CD4-positive, alpha-beta memory T cell (primary cell): ENCODE measurements at regions not wholly inside any gene's neighbourhood (a gene's known extent, or its start where the extent isn't known, plus 50 kb on each side); places are given as distances from the start of the nearest gene placed in this dataset.

Experiments used
- CTCF ChIA-PET: fragments of 350-600 bp; sonication (Branson Sonifier 250); formaldehyde crosslinking; loops from one replicate; lab custom pipeline; 2021; ENCODE audit warnings: inconsistent platforms; ENCODE audit not compliant: partially characterized antibody; lab: Charles Lee
- POLR2A ChIA-PET: fragments of 350-600 bp; sonication (Branson Sonifier 250); formaldehyde crosslinking; loops from one replicate; lab custom pipeline; 2021; ENCODE audit not compliant: partially characterized antibody; lab: Charles Lee
- DNase-seq, 5 donors: peaks; one replicate each; pipeline versions ENCODE4 v3.0.0 to v3.0.0-alpha.2; 2020 to 2022; ENCODE audit warnings: mixed read lengths in 1 of 5
- H3K27ac ChIP-seq: one replicate; pipeline ENCODE4 v1.7.0; 2013; ENCODE audit warnings: low read depth, low read length
- H3K27me3 ChIP-seq: 2 replicates; pipeline ENCODE4 v1.7.0; 2013; ENCODE audit warnings: mild to moderate bottlenecking, low read length, moderate library complexity; ENCODE audit not compliant: insufficient read depth
- H3K36me3 ChIP-seq: 2 replicates; pipeline ENCODE4 v1.7.0; 2013; ENCODE audit warnings: mild to moderate bottlenecking, low read length, moderate library complexity; ENCODE audit not compliant: insufficient read depth
- H3K4me1 ChIP-seq: 2 replicates; pipeline ENCODE4 v1.7.0; 2013; ENCODE audit warnings: mild to moderate bottlenecking, low read length, moderate library complexity; ENCODE audit not compliant: insufficient read depth
- H3K4me3 ChIP-seq, 2 donors: one replicate each; pipeline ENCODE4 v1.7.0; 2013; ENCODE audit warnings: low read length in 2 of 2, mild to moderate bottlenecking in 1 of 2
- H3K9me3 ChIP-seq, 2 donors: one replicate each; pipeline ENCODE4 v1.7.0; 2013; ENCODE audit warnings: low read length in 2 of 2, control low read depth in 1 of 2; ENCODE audit not compliant: control insufficient read depth in 1 of 2
- H3K27ac Mint-ChIP-seq, 7 donors: one replicate each; pipeline ENCODE4 v1.8.0; 2020 to 2021; ENCODE audit warnings: mixed read lengths in 7 of 7, mild to moderate bottlenecking in 6 of 7, inconsistent platforms in 3 of 7, moderate library complexity in 3 of 7
- H3K27me3 Mint-ChIP-seq, 2 donors: one replicate each; pipeline ENCODE4 v1.8.0; 2020 to 2021; ENCODE audit warnings: mixed read lengths in 2 of 2
- H3K36me3 Mint-ChIP-seq, 2 donors: one replicate each; pipeline ENCODE4 v1.8.0; 2020 to 2021; ENCODE audit warnings: mixed read lengths in 2 of 2, inconsistent platforms in 1 of 2, mild to moderate bottlenecking in 1 of 2
- H3K4me1 Mint-ChIP-seq, 4 donors: one replicate each; pipeline ENCODE4 v1.8.0; 2020 to 2021; ENCODE audit warnings: mixed read lengths in 4 of 4, mild to moderate bottlenecking in 1 of 4
- H3K4me3 Mint-ChIP-seq, 8 donors: one replicate each; pipeline ENCODE4 v1.8.0; 2020 to 2021; ENCODE audit warnings: mixed read lengths in 8 of 8, mild to moderate bottlenecking in 7 of 8, moderate library complexity in 6 of 8, inconsistent platforms in 3 of 8
- H3K9me3 Mint-ChIP-seq, 8 donors: one replicate each; pipeline ENCODE4 v1.8.0; 2020 to 2021; ENCODE audit warnings: mixed read lengths in 8 of 8, mild to moderate bottlenecking in 5 of 8, inconsistent platforms in 3 of 8, moderate library complexity in 1 of 8
- intact Hi-C: fragments of 100-400 bp; cut with micrococcal nuclease; formaldehyde crosslinking; loops from one replicate; pipeline ENCODE4 v1.15.1; 2023

GRCh38 chr15:97874139-97874538, 86.4 kb upstream of the ARRDC4 start:
- Histone ChIP-seq H3K4me1 (no peaks in the 10 kb centered on the region), H3K27me3 (no peaks in the 10 kb centered on the region), H3K36me3 (no peaks in the 10 kb centered on the region), H3K4me3 (no peak overlapping the region), H3K27ac (no peak overlapping the region), H3K9me3 (no peaks in the 10 kb centered on the region)
- H3K4me1 Mint-ChIP-seq: no peaks in the 10 kb centered on the region
- peaks cover 0 to 6% of the 10 kb centered on the region in 2 donors for H3K27me3 Mint-ChIP-seq
- peaks cover 0 to 4% of the 10 kb centered on the region in 2 donors for H3K36me3 Mint-ChIP-seq
- H3K27ac Mint-ChIP-seq: no peak overlapping the region
- intact Hi-C loops: no loop called here
- no peak overlapping the region for H3K4me3 Mint-ChIP-seq
- CTCF ChIA-PET: no interaction called here
- POLR2A ChIA-PET: no interaction called here
- H3K9me3 Mint-ChIP-seq: peaks cover 0 to 10% (median 3%) of the 10 kb centered on the region in 8 donors
- DNase-seq: no peak

GRCh38 chr15:97875025-97875512, 85.4 kb upstream of the ARRDC4 start:
- no peak for DNase-seq
- Histone ChIP-seq H3K27ac (no peak overlapping the region), H3K4me3 (no peak overlapping the region), H3K4me1 (no peaks in the 10 kb centered on the region), H3K36me3 (no peaks in the 10 kb centered on the region), H3K9me3 (no peaks in the 10 kb centered on the region), H3K27me3 (no peaks in the 10 kb centered on the region)
- ChIA-PET POLR2A (no interaction called here), CTCF (no interaction called here)
- peaks cover 0 to 6% of the 10 kb centered on the region in 2 donors for H3K27me3 Mint-ChIP-seq
- peaks cover 0 to 2% of the 10 kb centered on the region in 2 donors for H3K36me3 Mint-ChIP-seq
- peaks cover 0 to 8% (median 3%) of the 10 kb centered on the region in 8 donors for H3K9me3 Mint-ChIP-seq
- intact Hi-C loops: no loop called here
- H3K27ac Mint-ChIP-seq: no peak overlapping the region
- H3K4me3 Mint-ChIP-seq: peak overlapping the region in 3 of 8 donors; percentile 22 to 61 (median 31)
- no peaks in the 10 kb centered on the region for H3K4me1 Mint-ChIP-seq

- no peaks in the 10 kb centered on the region for H3K36me3 Mint-ChIP-seq
- intact Hi-C loops: no loop called here
- Histone ChIP-seq H3K4me3 (no peak overlapping the region), H3K36me3 (no peaks in the 10 kb centered on the region), H3K27ac (no peak overlapping the region), H3K9me3 (no peaks in the 10 kb centered on the region), H3K4me1 (no peaks in the 10 kb centered on the region), H3K27me3 (no peaks in the 10 kb centered on the region)
- peaks cover 0 to 5% (median 3%) of the 10 kb centered on the region in 8 donors for H3K9me3 Mint-ChIP-seq
- ChIA-PET CTCF (no interaction called here), POLR2A (no interaction called here)
- H3K27ac Mint-ChIP-seq: no peak overlapping the region
- H3K27me3 Mint-ChIP-seq: peaks cover 0 to 6% of the 10 kb centered on the region in 2 donors
- DNase-seq: no peak
- no peaks in the 10 kb centered on the region for H3K4me1 Mint-ChIP-seq
- H3K4me3 Mint-ChIP-seq: peak overlapping the region in 1 of 8 donors; percentile 61
These were observed 84.8 kb upstream of the ARRDC4 start for GRCh38 chr15:97875513-97876280.

- Mint-ChIP-seq H3K9me3 (peaks cover 0 to 5% (median 1%) of the 10 kb centered on the region in 8 donors), H3K27me3 (peaks cover 0 to 6% of the 10 kb centered on the region in 2 donors), H3K4me3 (no peak overlapping the region), H3K36me3 (no peaks in the 10 kb centered on the region), H3K27ac (no peak overlapping the region), H3K4me1 (no peaks in the 10 kb centered on the region)
- H3K27me3 ChIP-seq: no peaks in the 10 kb centered on the region
- no peaks in the 10 kb centered on the region for H3K9me3 ChIP-seq
- CTCF ChIA-PET: no interaction called here
- POLR2A ChIA-PET: no interaction called here
- no peaks in the 10 kb centered on the region for H3K4me1 ChIP-seq
- intact Hi-C loops: no loop called here
- no peak for DNase-seq
- no peak overlapping the region for H3K4me3 ChIP-seq
- no peaks in the 10 kb centered on the region for H3K36me3 ChIP-seq
- no peak overlapping the region for H3K27ac ChIP-seq
These were observed 84.2 kb upstream of the ARRDC4 start for GRCh38 chr15:97876281-97876675.

GRCh38 chr15:97881346-97881965, 79.0 kb upstream of the ARRDC4 start:
- Histone ChIP-seq H3K4me1 (no peaks in the 10 kb centered on the region), H3K27ac (no peak overlapping the region), H3K9me3 (no peaks in the 10 kb centered on the region), H3K36me3 (no peaks in the 10 kb centered on the region), H3K27me3 (no peaks in the 10 kb centered on the region), H3K4me3 (no peak overlapping the region)
- peaks cover 0 to 2% of the 10 kb centered on the region in 2 donors for H3K27me3 Mint-ChIP-seq
- H3K36me3 Mint-ChIP-seq: no peaks in the 10 kb centered on the region
- POLR2A ChIA-PET: no interaction called here
- H3K4me3 Mint-ChIP-seq: no peak overlapping the region
- H3K9me3 Mint-ChIP-seq: peaks cover 0 to 3% (median 0%) of the 10 kb centered on the region in 8 donors
- H3K4me1 Mint-ChIP-seq: no peaks in the 10 kb centered on the region
- CTCF ChIA-PET: no interaction called here
- intact Hi-C loops: no loop called here
- no peak for DNase-seq
- no peak overlapping the region for H3K27ac Mint-ChIP-seq

GRCh38 chr15:97884513-97885131, 75.9 kb upstream of the ARRDC4 start:
- ChIA-PET CTCF (no interaction called here), POLR2A (no interaction called here)
- Mint-ChIP-seq H3K4me1 (no peaks in the 10 kb centered on the region), H3K4me3 (no peak overlapping the region), H3K27me3 (peaks cover 0 to 5% of the 10 kb centered on the region in 2 donors), H3K27ac (no peak overlapping the region), H3K9me3 (peaks cover 0 to 2% (median 0%) of the 10 kb centered on the region in 8 donors), H3K36me3 (no peaks in the 10 kb centered on the region)
- H3K27me3 ChIP-seq: no peaks in the 10 kb centered on the region
- intact Hi-C loops: no loop called here
- H3K4me1 ChIP-seq: no peaks in the 10 kb centered on the region
- H3K36me3 ChIP-seq: no peaks in the 10 kb centered on the region
- no peak for DNase-seq
- no peak overlapping the region for H3K27ac ChIP-seq
- no peak overlapping the region for H3K4me3 ChIP-seq
- no peaks in the 10 kb centered on the region for H3K9me3 ChIP-seq

- intact Hi-C loops: no loop called here
- ChIA-PET CTCF (interaction anchor here (1.2 kb wide), 1 partner anchor 11 kb away, joined by 3 read pairs; no protein-coding TSS in a partner anchor), POLR2A (no interaction called here)
- Mint-ChIP-seq H3K4me1 (no peaks in the 10 kb centered on the region), H3K36me3 (no peaks in the 10 kb centered on the region), H3K27ac (no peak overlapping the region), H3K9me3 (peaks cover 0 to 2% (median 0%) of the 10 kb centered on the region in 8 donors), H3K27me3 (peaks cover 0 to 4% of the 10 kb centered on the region in 2 donors), H3K4me3 (no peak overlapping the region)
- Histone ChIP-seq H3K9me3 (no peaks in the 10 kb centered on the region), H3K27ac (no peak overlapping the region), H3K4me1 (no peaks in the 10 kb centered on the region), H3K4me3 (no peak overlapping the region), H3K27me3 (no peaks in the 10 kb centered on the region), H3K36me3 (no peaks in the 10 kb centered on the region)
- DNase-seq: no peak
These were observed 70.2 kb upstream of the ARRDC4 start for GRCh38 chr15:97890307-97890706.
